Keratinocyte (primary cell): ENCODE measurements at regions not wholly inside any gene's neighbourhood (a gene's known extent, or its start where the extent isn't known, plus 50 kb on each side); places are given as distances from the start of the nearest gene placed in this dataset.

Experiments used
- DNase-seq: peaks from one replicate; pipeline ENCODE4 v3.0.0-alpha.2; 2011; ENCODE audit warnings: low read depth, missing footprints, low spot score
- FAIRE-seq: peaks from 2 replicates; lab custom pipeline; 2011; peaks lifted over from hg19 to GRCh38; lab: Jason Lieb, UNC
- H2AFZ ChIP-seq: 2 replicates; pipeline ENCODE4 v1.6.0; 2012; ENCODE audit warnings: low read length, control low read depth, inconsistent platforms; ENCODE audit not compliant: control insufficient read depth
- H3K27ac ChIP-seq: 2 replicates; pipeline ENCODE4 v1.5.1; 2011; ENCODE audit warnings: low read length; ENCODE audit not compliant: control insufficient read depth, insufficient read depth
- H3K27me3 ChIP-seq: 3 replicates; pipeline ENCODE4 v1.6.0; 2011; ENCODE audit warnings: low read length; ENCODE audit not compliant: control insufficient read depth, insufficient read depth; ENCODE audit errors: extremely low read depth
- H3K36me3 ChIP-seq, 2 experiments: 2 replicates in 1 of 2; 3 replicates in 1 of 2; pipeline ENCODE4 v1.5.1; 2011; ENCODE audit warnings: low read length in 2 of 2, mild to moderate bottlenecking in 1 of 2; ENCODE audit not compliant: control insufficient read depth in 2 of 2, insufficient read depth in 2 of 2; ENCODE audit errors: extremely low read depth in 1 of 2
- H3K4me1 ChIP-seq: 3 replicates; pipeline ENCODE4 v1.5.1; 2011; ENCODE audit warnings: low read length; ENCODE audit not compliant: control insufficient read depth, insufficient read depth; ENCODE audit errors: extremely low read depth
- H3K4me2 ChIP-seq: 3 replicates; pipeline ENCODE4 v1.6.0; 2011; ENCODE audit warnings: low read depth, low read length; ENCODE audit not compliant: control insufficient read depth, insufficient read depth; ENCODE audit errors: extremely low read depth
- H3K4me3 ChIP-seq, 3 experiments: fragments of 200-600 bp in 1 of 3; sonication (generic) in 1 of 3; 2 replicates in 2 of 3; 3 replicates in 1 of 3; pipeline ENCODE4 v1.5.1; 2011 to 2016; ENCODE audit warnings: low read length in 3 of 3, mild to moderate bottlenecking in 3 of 3, control low read depth in 2 of 3, inconsistent platforms in 1 of 3, low read depth in 1 of 3, mixed read lengths in 1 of 3, mixed run types in 1 of 3, moderate library complexity in 1 of 3; ENCODE audit not compliant: control insufficient read depth in 2 of 3, insufficient read depth in 2 of 3; ENCODE audit errors: extremely low read depth in 1 of 3
- H3K79me2 ChIP-seq: 2 replicates; pipeline ENCODE4 v1.6.0; 2012; ENCODE audit warnings: low read length; ENCODE audit not compliant: control insufficient read depth, insufficient read depth
- H3K9ac ChIP-seq: 3 replicates; pipeline ENCODE4 v1.6.0; 2011; ENCODE audit warnings: low read length; ENCODE audit not compliant: control insufficient read depth, insufficient read depth; ENCODE audit errors: extremely low read depth
- H3K9me1 ChIP-seq: 3 replicates; pipeline ENCODE4 v1.6.0; 2011; ENCODE audit warnings: low read length; ENCODE audit not compliant: control insufficient read depth, insufficient read depth; ENCODE audit errors: extremely low read depth
- H3K9me3 ChIP-seq: 2 replicates; pipeline ENCODE4 v1.5.1; 2012; ENCODE audit warnings: low read depth, low read length; ENCODE audit not compliant: control insufficient read depth
- H4K20me1 ChIP-seq: 3 replicates; pipeline ENCODE4 v1.6.0; 2011; ENCODE audit warnings: low read length; ENCODE audit not compliant: control insufficient read depth, insufficient read depth; ENCODE audit errors: extremely low read depth
- EZH2 ChIP-seq: IDR thresholded peaks from one replicate; pipeline ENCODE4 v1.6.1; 2012; ENCODE audit warnings: inconsistent platforms, mild to moderate bottlenecking, low read length, moderate library complexity
- dilution Hi-C: fragments of 300-500 bp; cut with MboI; formaldehyde crosslinking; loops from one replicate; pipeline ENCODE4 v1.7.0; 2020; ENCODE audit warnings: low sequenced_read_pairs; ENCODE audit not compliant: extremely low pct_ligation_motif_present
- TF ChIP-seq, protein P1 (sequence below), 3 experiments: IDR thresholded peaks in 1 of 3; conservative IDR thresholded peaks in 1 of 3; optimal IDR thresholded peaks in 1 of 3; 2 replicates in 2 of 3; 3 replicates in 1 of 3; pipeline versions ENCODE3 to v1.5.1; 2011; ENCODE audit warnings: low read length in 3 of 3, mild to moderate bottlenecking in 3 of 3, moderate library complexity in 2 of 3, control low read depth in 1 of 3, inconsistent platforms in 1 of 3; ENCODE audit not compliant: insufficient read depth in 2 of 3; ENCODE audit errors: extremely low read depth in 1 of 3

DNA sequence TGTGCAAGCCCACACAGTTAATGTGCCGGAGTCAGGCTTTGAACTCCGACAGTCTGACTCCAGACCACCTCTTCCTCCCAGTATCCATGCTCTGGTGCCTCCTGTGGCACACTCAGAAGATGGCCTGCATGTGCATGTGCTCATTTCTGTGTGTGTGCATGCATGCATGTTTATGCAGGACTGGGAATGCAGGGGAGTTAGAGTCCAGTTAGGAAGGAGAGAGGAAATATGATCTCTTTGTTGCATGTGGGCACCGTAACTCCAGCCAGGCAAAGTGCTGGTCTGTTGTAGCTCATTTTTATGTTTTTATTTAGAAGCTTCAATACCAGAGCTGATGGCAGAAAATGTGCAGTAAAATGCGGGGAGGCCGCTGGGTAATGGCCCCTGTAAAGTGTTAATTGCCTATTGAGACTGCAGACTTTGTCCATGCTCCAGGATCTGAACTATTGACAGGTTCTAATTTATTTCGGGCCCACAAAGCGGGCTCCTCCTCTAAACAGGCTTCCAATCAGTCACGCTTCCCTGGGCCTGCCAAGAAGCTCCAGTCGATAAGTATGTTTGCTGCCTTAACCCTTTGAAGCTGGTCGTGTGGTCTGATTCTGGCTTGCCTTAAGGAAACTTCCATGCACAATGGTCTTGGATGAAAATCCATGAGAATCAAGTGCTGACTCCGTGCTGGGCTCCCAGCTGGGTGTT lies 248.3 kb downstream of the DHX35 start:
- TF ChIP-seq, protein P1, sequence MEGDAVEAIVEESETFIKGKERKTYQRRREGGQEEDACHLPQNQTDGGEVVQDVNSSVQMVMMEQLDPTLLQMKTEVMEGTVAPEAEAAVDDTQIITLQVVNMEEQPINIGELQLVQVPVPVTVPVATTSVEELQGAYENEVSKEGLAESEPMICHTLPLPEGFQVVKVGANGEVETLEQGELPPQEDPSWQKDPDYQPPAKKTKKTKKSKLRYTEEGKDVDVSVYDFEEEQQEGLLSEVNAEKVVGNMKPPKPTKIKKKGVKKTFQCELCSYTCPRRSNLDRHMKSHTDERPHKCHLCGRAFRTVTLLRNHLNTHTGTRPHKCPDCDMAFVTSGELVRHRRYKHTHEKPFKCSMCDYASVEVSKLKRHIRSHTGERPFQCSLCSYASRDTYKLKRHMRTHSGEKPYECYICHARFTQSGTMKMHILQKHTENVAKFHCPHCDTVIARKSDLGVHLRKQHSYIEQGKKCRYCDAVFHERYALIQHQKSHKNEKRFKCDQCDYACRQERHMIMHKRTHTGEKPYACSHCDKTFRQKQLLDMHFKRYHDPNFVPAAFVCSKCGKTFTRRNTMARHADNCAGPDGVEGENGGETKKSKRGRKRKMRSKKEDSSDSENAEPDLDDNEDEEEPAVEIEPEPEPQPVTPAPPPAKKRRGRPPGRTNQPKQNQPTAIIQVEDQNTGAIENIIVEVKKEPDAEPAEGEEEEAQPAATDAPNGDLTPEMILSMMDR (optimal IDR thresholded peaks at IDR 0.05 in 1 of 3, IDR thresholded peaks at IDR 0.05 in 1 of 3, conservative IDR thresholded peaks at IDR 0.05 in 1 of 3; ENCODE audit: extremely low read depth in 1 of 3, insufficient read depth in 2 of 3, low read length in 3 of 3): no peak
- no peak for TF ChIP-seq EZH2
- DNase-seq (no peak), FAIRE-seq (no peak)
- Histone ChIP-seq H3K9me1 (no peaks in the 10 kb centered on the region), H3K9me3 (no peaks in the 10 kb centered on the region), H3K4me1 (no peaks in the 10 kb centered on the region), H3K27ac (no peak overlapping the region), H3K4me2 (no peak overlapping the region), H3K79me2 (no peaks in the 10 kb centered on the region), H2AFZ (no peak overlapping the region), H4K20me1 (no peaks in the 10 kb centered on the region), H3K36me3 (no peaks in the 10 kb centered on the region), H3K9ac (no peak overlapping the region), H3K4me3 (no peak overlapping the region), H3K27me3 (no peaks in the 10 kb centered on the region)
- dilution Hi-C loops: no loop called here

- dilution Hi-C loops: no loop called here
- no peaks in the 10 kb centered on the region for H3K4me1 ChIP-seq
- H3K4me2 ChIP-seq: no peak overlapping the region
- no peak overlapping the region for H3K27ac ChIP-seq
- FAIRE-seq: no peak
- no peaks in the 10 kb centered on the region for H3K79me2 ChIP-seq
- H2AFZ ChIP-seq: no peak overlapping the region
- TF ChIP-seq EZH2: no peak
- TF ChIP-seq, protein P1 (optimal IDR thresholded peaks at IDR 0.05 in 1 of 3, IDR thresholded peaks at IDR 0.05 in 1 of 3, conservative IDR thresholded peaks at IDR 0.05 in 1 of 3; ENCODE audit: extremely low read depth in 1 of 3, insufficient read depth in 2 of 3, low read length in 3 of 3): no peak
- H3K4me3 ChIP-seq: no peak overlapping the region
- H3K9ac ChIP-seq: no peak overlapping the region
- no peaks in the 10 kb centered on the region for H3K9me3 ChIP-seq
- no peaks in the 10 kb centered on the region for H4K20me1 ChIP-seq
- H3K27me3 ChIP-seq: no peaks in the 10 kb centered on the region
- no peaks in the 10 kb centered on the region for H3K9me1 ChIP-seq
- no peak for DNase-seq
- no peaks in the 10 kb centered on the region for H3K36me3 ChIP-seq
Observed at GRCh38 chr20:39206899-39207564, 244.9 kb downstream of the DHX35 start.
